Muscle of leg (tissue), 3 donors: ENCODE measurements at regions not wholly inside any gene's neighbourhood (a gene's known extent, or its start where the extent isn't known, plus 50 kb on each side); places are given as distances from the start of the nearest gene placed in this dataset.

ENCODE experiments used
- DNase-seq: peaks from one replicate; pipeline ENCODE4 v3.0.0; 2013
- H3K27ac ChIP-seq: one replicate; pipeline ENCODE4 v1.5.1; 2013; ENCODE audit warnings: mild to moderate bottlenecking, low read length, control low read depth
- H3K27me3 ChIP-seq: one replicate; pipeline ENCODE4 v1.6.1; 2013; ENCODE audit warnings: low read length; ENCODE audit not compliant: control insufficient read depth, insufficient read depth
- H3K36me3 ChIP-seq: one replicate; pipeline ENCODE4 v1.6.1; 2013; ENCODE audit warnings: low read length; ENCODE audit not compliant: control insufficient read depth, insufficient read depth
- H3K4me1 ChIP-seq: one replicate; pipeline ENCODE4 v1.6.1; 2013; ENCODE audit warnings: low read length; ENCODE audit not compliant: control insufficient read depth, insufficient read depth
- H3K4me3 ChIP-seq: one replicate; pipeline ENCODE4 v1.5.1; 2013; ENCODE audit warnings: low read length, control low read depth
- H3K9me3 ChIP-seq: replicated peaks from 2 replicates; pipeline ENCODE4 v1.6.1; 2013; ENCODE audit warnings: low read depth, low read length; ENCODE audit not compliant: control insufficient read depth
- WGBS: methylation state at CpG from one replicate; pipeline ENCODE4 v1.1.5; 2013; ENCODE audit warnings: missing lambda C conversion rate; ENCODE audit not compliant: insufficient coverage; 5-methylcytosine and 5-hydroxymethylcytosine counted together

GRCh38 chr3:79887213-79887612 lies 119.4 kb upstream of the ROBO1 start:
- WGBS = no CpG with 5 or more reads among the region's 2 CpGs

GRCh38 chr3:79886204-79886603 lies 118.4 kb upstream of the ROBO1 start:
- no CpG with 5 or more reads among the region's 4 CpGs for WGBS
- DNase-seq = peak; percentile 37

More at GRCh38 chr3:79887213-79887612, 119.4 kb upstream of the ROBO1 start:
- Histone ChIP-seq H3K9me3 (no peaks in the 10 kb centered on the region), H3K27ac (no peak overlapping the region), H3K4me1 (no peaks in the 10 kb centered on the region), H3K4me3 (no peak overlapping the region), H3K36me3 (no peaks in the 10 kb centered on the region), H3K27me3 (no peaks in the 10 kb centered on the region)
- DNase-seq = no peak

GRCh38 chr3:79885407-79885806 lies 117.6 kb upstream of the ROBO1 start:
- 70% methylated on average over 2 of the region's 4 CpGs for WGBS
- no peaks in the 10 kb centered on the region for H3K27me3 ChIP-seq
- DNase-seq = no peak
- no peaks in the 10 kb centered on the region for H3K4me1 ChIP-seq
- no peaks in the 10 kb centered on the region for H3K9me3 ChIP-seq
- no peak overlapping the region for H3K4me3 ChIP-seq
- H3K36me3 ChIP-seq = no peaks in the 10 kb centered on the region
- H3K27ac ChIP-seq = no peak overlapping the region

More at GRCh38 chr3:79886204-79886603, 118.4 kb upstream of the ROBO1 start:
- Histone ChIP-seq H3K9me3 (no peaks in the 10 kb centered on the region), H3K4me1 (no peaks in the 10 kb centered on the region), H3K4me3 (no peak overlapping the region), H3K27ac (no peak overlapping the region), H3K27me3 (no peaks in the 10 kb centered on the region), H3K36me3 (no peaks in the 10 kb centered on the region)

GRCh38 chr3:79884354-79884753 lies 116.6 kb upstream of the ROBO1 start:
- Histone ChIP-seq H3K9me3 (no peaks in the 10 kb centered on the region), H3K4me1 (no peaks in the 10 kb centered on the region), H3K27me3 (no peaks in the 10 kb centered on the region), H3K36me3 (no peaks in the 10 kb centered on the region), H3K4me3 (no peak overlapping the region), H3K27ac (no peak overlapping the region)
- DNase-seq = no peak
- WGBS = 40% methylated on average over 1 of the region's 3 CpGs

- H3K27me3 ChIP-seq = no peaks in the 10 kb centered on the region
- WGBS = no CpG with 5 or more reads among the region's 1 CpG
- peaks cover 6% of the 10 kb centered on the region for H3K9me3 ChIP-seq
- DNase-seq = no peak
- no peak overlapping the region for H3K4me3 ChIP-seq
- H3K4me1 ChIP-seq = no peaks in the 10 kb centered on the region
- no peak overlapping the region for H3K27ac ChIP-seq
- no peaks in the 10 kb centered on the region for H3K36me3 ChIP-seq
These were observed 113.6 kb upstream of the ROBO1 start for GRCh38 chr3:79881431-79881830.

GRCh38 chr3:79878708-79879107 lies 110.9 kb upstream of the ROBO1 start:
- Histone ChIP-seq H3K27ac (no peak overlapping the region), H3K27me3 (no peaks in the 10 kb centered on the region), H3K4me3 (no peak overlapping the region), H3K36me3 (no peaks in the 10 kb centered on the region), H3K4me1 (no peaks in the 10 kb centered on the region), H3K9me3 (peaks cover 6% of the 10 kb centered on the region)
- WGBS = no CpG with 5 or more reads among the region's 4 CpGs
- DNase-seq = no peak

GRCh38 chr3:79874646-79875045 lies 106.8 kb upstream of the ROBO1 start:
- H3K4me3 ChIP-seq = no peak overlapping the region
- WGBS = no CpG with 5 or more reads among the region's 4 CpGs
- H3K36me3 ChIP-seq = no peaks in the 10 kb centered on the region
- DNase-seq = no peak
- H3K27me3 ChIP-seq = no peaks in the 10 kb centered on the region
- H3K9me3 ChIP-seq = peaks cover 6% of the 10 kb centered on the region
- H3K4me1 ChIP-seq = no peaks in the 10 kb centered on the region
- no peak overlapping the region for H3K27ac ChIP-seq

GRCh38 chr3:79872483-79872882 lies 104.7 kb upstream of the ROBO1 start:
- Histone ChIP-seq H3K27ac (no peak overlapping the region), H3K36me3 (no peaks in the 10 kb centered on the region), H3K4me1 (no peaks in the 10 kb centered on the region), H3K9me3 (no peaks in the 10 kb centered on the region), H3K27me3 (no peaks in the 10 kb centered on the region), H3K4me3 (no peak overlapping the region)
- DNase-seq = peak; percentile 12
- WGBS = no CpG with 5 or more reads among the region's 1 CpG

GRCh38 chr3:79871656-79872055 lies 103.9 kb upstream of the ROBO1 start:
- DNase-seq = no peak
- Histone ChIP-seq H3K4me1 (no peaks in the 10 kb centered on the region), H3K9me3 (no peaks in the 10 kb centered on the region), H3K36me3 (no peaks in the 10 kb centered on the region), H3K27me3 (no peaks in the 10 kb centered on the region), H3K27ac (no peak overlapping the region), H3K4me3 (no peak overlapping the region)
- no CpG with 5 or more reads among the region's 1 CpG for WGBS

- DNase-seq = no peak
- Histone ChIP-seq H3K36me3 (no peaks in the 10 kb centered on the region), H3K4me3 (no peak overlapping the region), H3K9me3 (no peaks in the 10 kb centered on the region), H3K27me3 (no peaks in the 10 kb centered on the region), H3K4me1 (no peaks in the 10 kb centered on the region), H3K27ac (no peak overlapping the region)
These were observed 102.5 kb upstream of the ROBO1 start for GRCh38 chr3:79870313-79870620.

- no CpG with 5 or more reads among the region's 4 CpGs for WGBS
- H3K4me3 ChIP-seq = no peak overlapping the region
- DNase-seq = peak; percentile 40
These were observed 101.9 kb upstream of the ROBO1 start for GRCh38 chr3:79869461-79870312.

More at GRCh38 chr3:79869461-79870312, 101.9 kb upstream of the ROBO1 start:
- no peak overlapping the region for H3K27ac ChIP-seq
- no peaks in the 10 kb centered on the region for H3K4me1 ChIP-seq
- no peaks in the 10 kb centered on the region for H3K27me3 ChIP-seq
- H3K9me3 ChIP-seq = no peaks in the 10 kb centered on the region
- H3K36me3 ChIP-seq = no peaks in the 10 kb centered on the region
